Activated T-helper 1 cell treated with anti-CD3 and anti-CD28 coated beads, Interleukin-12 subunit alpha, Interleukin-12 subunit beta, Interleukin-2, Interleukin-4 antibody, amounts not matched to agents 30 ng/mL and 10 ng/mL and 1 ng/mL, durations not matched to agents 14 hours and 24 hours and 36 hours (primary cell): ENCODE measurements at regions not wholly inside any gene's neighbourhood (a gene's known extent, or its start where the extent isn't known, plus 50 kb on each side); places are given as distances from the start of the nearest gene placed in this dataset.

Source experiments
- DNase-seq: peaks from one replicate; pipeline ENCODE4 v3.0.0; 2021; ENCODE audit warnings: low spot score
- H3K27ac Mint-ChIP-seq: one replicate; pipeline ENCODE4 v1.8.0; 2021; ENCODE audit warnings: mild to moderate bottlenecking, mixed read lengths
- H3K27me3 Mint-ChIP-seq: one replicate; pipeline ENCODE4 v1.8.0; 2022; ENCODE audit warnings: mild to moderate bottlenecking, moderate library complexity, mixed read lengths; ENCODE audit not compliant: insufficient read depth
- H3K36me3 Mint-ChIP-seq: one replicate; pipeline ENCODE4 v1.8.0; 2021; ENCODE audit warnings: low read depth, mixed read lengths
- H3K4me1 Mint-ChIP-seq: one replicate; pipeline ENCODE4 v1.8.0; 2021; ENCODE audit warnings: low read depth, mixed read lengths
- H3K4me3 Mint-ChIP-seq: one replicate; pipeline ENCODE4 v1.8.0; 2021; ENCODE audit warnings: mild to moderate bottlenecking, moderate library complexity, mixed read lengths
- H3K9me3 Mint-ChIP-seq: one replicate; pipeline ENCODE4 v1.8.0; 2021; ENCODE audit warnings: mixed read lengths
- intact Hi-C: fragments of 100-400 bp; cut with micrococcal nuclease; formaldehyde crosslinking; loops from one replicate; pipeline ENCODE4 v1.15.1; 2024

- Mint-ChIP-seq H3K4me1 (no peaks in the 10 kb centered on the region), H3K36me3 (no peaks in the 10 kb centered on the region), H3K9me3 (no peaks in the 10 kb centered on the region), H3K27me3 (no peaks in the 10 kb centered on the region), H3K4me3 (no peak overlapping the region), H3K27ac (no peak overlapping the region)
- no peak for DNase-seq
- intact Hi-C loops, result no loop called here
Measured at GRCh38 chr4:181148470-181148869, 1094.7 kb upstream of the TENM3 start.

- intact Hi-C loops, result no loop called here
- H3K4me1 Mint-ChIP-seq, result no peaks in the 10 kb centered on the region
- H3K4me3 Mint-ChIP-seq, result no peak overlapping the region
- H3K9me3 Mint-ChIP-seq, result no peaks in the 10 kb centered on the region
- H3K27me3 Mint-ChIP-seq, result no peaks in the 10 kb centered on the region
- H3K27ac Mint-ChIP-seq, result no peak overlapping the region
- H3K36me3 Mint-ChIP-seq, result no peaks in the 10 kb centered on the region
- no peak for DNase-seq
Measured at GRCh38 chr4:181150191-181150590, 1093.0 kb upstream of the TENM3 start.

DNA sequence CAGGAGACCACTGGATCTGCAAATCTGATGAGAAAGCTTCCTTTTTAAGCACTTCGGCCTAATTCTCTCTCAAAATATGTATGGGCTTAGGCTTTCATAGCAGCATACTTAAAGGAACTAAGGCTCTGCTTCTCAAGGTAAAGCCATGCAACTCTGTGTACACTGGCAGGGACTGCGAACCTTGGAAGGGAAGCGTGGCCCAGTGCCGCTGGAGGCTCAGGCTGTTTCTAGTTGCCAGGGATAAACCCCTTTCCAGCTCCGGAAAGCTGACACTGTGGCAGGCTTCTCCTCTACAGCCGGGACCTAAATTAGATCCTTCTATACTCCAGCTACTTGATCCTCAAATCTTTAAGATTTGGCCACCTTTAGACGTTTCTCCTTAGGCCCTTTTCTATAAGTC, 1091.3 kb upstream of the TENM3 start:
- Mint-ChIP-seq H3K27ac (no peak overlapping the region), H3K27me3 (no peaks in the 10 kb centered on the region), H3K9me3 (no peaks in the 10 kb centered on the region), H3K36me3 (no peaks in the 10 kb centered on the region), H3K4me1 (no peaks in the 10 kb centered on the region), H3K4me3 (no peak overlapping the region)
- no peak for DNase-seq
- intact Hi-C loops, result no loop called here

DNA sequence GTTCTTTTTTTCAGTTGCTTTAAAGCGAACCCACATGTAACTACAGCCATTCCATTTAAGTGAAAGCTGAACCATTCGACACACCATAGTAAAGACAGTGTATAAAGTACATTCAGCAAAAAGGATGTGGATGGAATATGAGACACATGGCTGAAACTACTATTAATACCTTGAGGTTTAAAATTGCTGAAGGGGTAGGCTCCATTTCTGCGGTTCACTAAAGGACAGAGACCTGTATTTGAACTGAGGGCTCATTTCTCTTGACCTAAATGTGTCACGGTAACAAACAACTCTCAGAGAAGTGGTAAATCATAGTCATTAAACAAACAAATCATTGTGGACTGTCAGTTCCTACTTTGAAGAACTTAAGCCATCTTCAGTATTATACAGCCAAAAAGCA, 1085.6 kb upstream of the TENM3 start:
- no peaks in the 10 kb centered on the region for H3K9me3 Mint-ChIP-seq
- DNase-seq, result no peak
- H3K27me3 Mint-ChIP-seq, result no peaks in the 10 kb centered on the region
- intact Hi-C loops, result no loop called here
- H3K27ac Mint-ChIP-seq, result no peak overlapping the region
- no peak overlapping the region for H3K4me3 Mint-ChIP-seq
- no peaks in the 10 kb centered on the region for H3K36me3 Mint-ChIP-seq
- no peaks in the 10 kb centered on the region for H3K4me1 Mint-ChIP-seq

DNA sequence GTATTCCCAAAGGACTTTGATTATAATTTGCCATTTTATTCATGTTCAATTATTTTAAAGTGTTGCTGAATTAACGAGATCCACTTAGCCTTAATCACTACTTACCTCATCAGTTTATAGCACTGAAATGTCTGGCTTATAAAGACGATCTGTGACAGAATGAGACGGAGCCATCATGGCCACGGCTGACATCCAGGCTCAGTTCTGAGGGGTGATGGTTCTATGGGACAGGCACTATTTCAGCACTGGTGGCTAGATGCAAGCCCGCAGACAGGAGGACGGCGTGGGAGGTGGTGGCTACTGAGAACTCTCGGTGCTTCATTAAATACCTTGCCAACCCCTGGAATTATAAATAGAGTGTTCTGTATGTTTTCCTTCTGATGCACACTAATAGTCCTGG, 1084.2 kb upstream of the TENM3 start:
- H3K4me1 Mint-ChIP-seq, result no peaks in the 10 kb centered on the region
- H3K4me3 Mint-ChIP-seq, result no peak overlapping the region
- H3K36me3 Mint-ChIP-seq, result no peaks in the 10 kb centered on the region
- intact Hi-C loops, result no loop called here
- no peaks in the 10 kb centered on the region for H3K27me3 Mint-ChIP-seq
- no peak overlapping the region for H3K27ac Mint-ChIP-seq
- no peaks in the 10 kb centered on the region for H3K9me3 Mint-ChIP-seq
- no peak for DNase-seq

DNA sequence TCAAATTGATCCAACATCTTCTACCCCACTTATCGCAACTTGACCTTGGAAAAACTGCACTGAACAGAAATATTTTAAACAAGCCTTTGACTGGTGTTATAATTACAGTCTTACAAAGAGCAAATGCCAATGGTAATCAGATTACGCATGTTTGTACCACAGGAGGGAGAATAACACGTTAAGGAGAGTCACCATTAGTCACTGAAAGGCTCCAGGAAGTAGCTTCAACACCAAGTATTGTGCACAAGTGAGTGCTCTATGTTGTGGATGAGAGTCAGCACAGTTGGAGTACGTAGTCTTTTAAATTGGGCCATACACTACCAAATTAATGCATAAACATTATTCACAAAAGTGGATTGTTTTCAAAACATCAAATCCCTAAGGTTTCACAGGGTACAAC, 1081.5 kb upstream of the TENM3 start:
- H3K27me3 Mint-ChIP-seq, result no peaks in the 10 kb centered on the region
- H3K4me1 Mint-ChIP-seq, result no peaks in the 10 kb centered on the region
- intact Hi-C loops, result no loop called here

DNA sequence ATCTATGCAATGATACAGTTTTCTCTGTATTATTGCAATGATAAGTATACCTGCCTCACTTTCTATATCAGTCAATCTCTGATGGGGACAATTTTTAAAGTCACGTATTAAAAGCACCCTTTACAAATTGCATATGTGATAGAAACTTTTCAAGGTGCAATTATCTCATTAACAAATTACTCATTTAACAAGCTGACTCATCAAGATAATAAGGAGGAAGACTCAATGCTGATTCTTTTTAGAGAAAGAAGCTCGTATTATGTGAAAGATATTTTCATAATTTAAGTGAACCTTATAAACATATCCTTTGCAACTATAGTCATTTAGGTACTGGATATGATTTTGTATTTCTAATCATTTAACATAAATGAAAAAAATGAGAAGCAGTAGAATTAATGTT, 1080.9 kb upstream of the TENM3 start:
- no peaks in the 10 kb centered on the region for H3K36me3 Mint-ChIP-seq
- H3K4me1 Mint-ChIP-seq, result no peaks in the 10 kb centered on the region
- no peak overlapping the region for H3K27ac Mint-ChIP-seq
- no peak overlapping the region for H3K4me3 Mint-ChIP-seq
- H3K27me3 Mint-ChIP-seq, result no peaks in the 10 kb centered on the region
- intact Hi-C loops, result no loop called here
- DNase-seq, result no peak
- H3K9me3 Mint-ChIP-seq, result no peaks in the 10 kb centered on the region

More for the DNA sequence above, 1081.5 kb upstream of the TENM3 start:
- Mint-ChIP-seq H3K27ac (no peak overlapping the region), H3K4me3 (no peak overlapping the region), H3K36me3 (no peaks in the 10 kb centered on the region), H3K9me3 (no peaks in the 10 kb centered on the region)
- DNase-seq, result no peak

DNA sequence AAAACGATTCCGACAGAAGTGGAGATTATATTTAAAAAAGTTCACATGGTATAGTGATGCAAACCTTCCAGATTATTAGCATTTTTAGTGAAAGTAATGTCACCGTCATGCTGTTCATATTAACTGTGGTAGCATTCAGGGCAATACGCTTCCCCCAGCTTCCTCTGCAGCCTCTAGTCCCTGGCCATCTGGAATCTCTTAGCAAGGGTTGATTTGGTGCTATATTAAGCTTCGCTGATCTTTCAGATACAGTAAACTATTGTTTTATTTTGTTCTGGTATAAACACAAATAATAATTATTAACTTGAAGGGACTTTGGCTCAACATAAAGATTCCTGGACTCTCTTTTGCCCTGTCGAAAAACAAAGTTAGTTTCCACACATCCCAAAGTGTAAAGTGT, 1080.5 kb upstream of the TENM3 start:
- H3K36me3 Mint-ChIP-seq, result no peaks in the 10 kb centered on the region
- intact Hi-C loops, result no loop called here
- no peak overlapping the region for H3K4me3 Mint-ChIP-seq

DNA sequence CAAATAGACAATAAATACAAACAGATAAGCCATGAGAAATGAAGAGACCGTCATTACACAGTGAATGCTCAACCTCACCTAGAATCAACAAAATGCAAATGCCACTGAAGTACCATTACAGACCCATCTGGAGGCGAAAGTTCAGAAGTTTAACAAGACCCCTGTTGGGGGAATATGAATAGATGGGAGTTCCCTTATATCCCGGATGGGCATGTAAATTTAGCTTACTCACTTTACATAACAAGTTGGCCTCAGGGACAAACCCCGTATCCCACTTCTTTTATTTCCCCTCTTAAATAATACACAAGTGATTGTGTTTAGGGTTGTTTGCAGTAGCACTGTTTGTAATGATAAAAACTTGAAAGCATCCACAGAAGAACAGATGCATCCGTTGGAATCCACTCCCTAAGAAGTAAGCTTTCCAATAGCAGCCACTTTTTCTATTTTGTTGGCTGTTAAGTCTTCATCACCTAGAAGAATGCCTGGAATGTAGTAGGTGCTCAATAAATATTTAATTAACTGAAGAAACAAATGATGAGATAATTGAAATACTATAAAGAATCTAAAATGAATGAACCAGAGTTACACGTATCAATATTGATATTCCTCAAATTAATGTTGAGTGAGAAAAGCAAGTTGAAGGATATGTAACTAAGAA, 1076.3 kb upstream of the TENM3 start:
- Mint-ChIP-seq H3K27me3 (no peaks in the 10 kb centered on the region), H3K36me3 (no peaks in the 10 kb centered on the region), H3K4me3 (no peak overlapping the region), H3K27ac (no peak overlapping the region), H3K9me3 (no peaks in the 10 kb centered on the region), H3K4me1 (no peaks in the 10 kb centered on the region)
- intact Hi-C loops, result no loop called here
- no peak for DNase-seq

More for the DNA sequence above, 1080.5 kb upstream of the TENM3 start:
- Mint-ChIP-seq H3K9me3 (no peaks in the 10 kb centered on the region), H3K27me3 (no peaks in the 10 kb centered on the region), H3K4me1 (no peaks in the 10 kb centered on the region), H3K27ac (no peak overlapping the region)
- DNase-seq, result no peak

DNA sequence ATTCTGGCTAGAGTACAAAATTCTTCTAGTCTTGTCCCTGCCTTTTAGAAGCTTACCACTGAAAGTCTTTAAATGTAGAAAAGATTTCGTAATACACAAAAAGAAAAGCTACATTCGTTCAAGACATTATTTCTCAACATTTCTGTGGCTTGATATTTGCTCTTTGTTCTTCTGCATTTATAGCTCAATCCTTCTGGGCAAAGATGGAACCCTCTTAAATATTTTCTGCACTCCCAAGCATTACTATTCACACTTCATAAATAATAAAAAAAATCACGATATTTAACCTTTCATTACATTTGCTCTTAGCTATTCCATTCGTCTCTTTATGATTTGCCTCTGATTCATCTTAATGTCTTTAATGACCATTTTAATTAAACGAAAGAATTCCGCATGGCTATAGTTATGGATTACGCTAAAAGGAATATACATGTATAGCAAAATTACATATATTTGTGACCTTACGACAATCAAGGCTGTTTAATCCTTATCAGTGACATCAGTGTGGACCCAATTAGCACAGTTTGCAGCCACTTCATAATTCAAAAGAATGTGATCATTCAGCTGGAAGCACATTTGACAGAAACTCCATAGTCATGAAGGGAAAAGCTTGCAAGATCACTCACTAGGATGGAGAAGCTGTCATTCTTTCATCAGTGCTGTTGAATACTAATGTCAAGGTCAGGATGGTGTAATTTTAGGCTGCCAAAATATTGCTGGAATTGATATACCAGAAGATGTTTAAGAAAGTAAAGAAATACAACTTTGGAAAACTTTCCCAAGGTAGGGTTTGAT, 1075.0 kb upstream of the TENM3 start:
- no peaks in the 10 kb centered on the region for H3K27me3 Mint-ChIP-seq
- H3K9me3 Mint-ChIP-seq, result no peaks in the 10 kb centered on the region
- no peaks in the 10 kb centered on the region for H3K4me1 Mint-ChIP-seq
- H3K4me3 Mint-ChIP-seq, result no peak overlapping the region
- no peak for DNase-seq
- intact Hi-C loops, result no loop called here
- no peak overlapping the region for H3K27ac Mint-ChIP-seq
- no peaks in the 10 kb centered on the region for H3K36me3 Mint-ChIP-seq

DNA sequence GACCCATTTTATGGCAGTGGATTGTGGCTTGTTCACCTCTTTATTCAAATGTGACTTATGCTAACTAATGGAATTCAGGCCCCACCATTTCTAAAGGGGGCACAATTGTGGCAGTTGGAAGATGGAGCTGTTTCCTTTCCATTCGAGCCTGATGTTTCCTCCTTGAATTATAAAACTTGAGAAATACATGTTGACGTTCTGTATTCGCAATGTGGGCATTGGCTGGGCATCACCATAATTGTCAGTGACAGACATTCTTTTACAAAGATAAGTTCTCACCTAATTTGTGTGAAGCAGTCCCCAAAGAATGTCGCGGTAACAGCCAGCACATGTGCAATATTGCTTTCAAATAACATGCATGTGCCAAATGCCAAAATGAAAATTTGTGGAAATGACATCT, 1070.2 kb upstream of the TENM3 start:
- no peaks in the 10 kb centered on the region for H3K9me3 Mint-ChIP-seq
- DNase-seq, result no peak
- no peak overlapping the region for H3K4me3 Mint-ChIP-seq
- no peaks in the 10 kb centered on the region for H3K36me3 Mint-ChIP-seq
- H3K27me3 Mint-ChIP-seq, result no peaks in the 10 kb centered on the region
- intact Hi-C loops, result no loop called here
- H3K4me1 Mint-ChIP-seq, result no peaks in the 10 kb centered on the region
- H3K27ac Mint-ChIP-seq, result no peak overlapping the region

- no peak for DNase-seq
- Mint-ChIP-seq H3K27ac (no peak overlapping the region), H3K4me3 (no peak overlapping the region), H3K27me3 (no peaks in the 10 kb centered on the region), H3K9me3 (no peaks in the 10 kb centered on the region), H3K4me1 (no peaks in the 10 kb centered on the region), H3K36me3 (no peaks in the 10 kb centered on the region)
- intact Hi-C loops, result no loop called here
Measured at GRCh38 chr4:181176306-181176705, 1066.9 kb upstream of the TENM3 start.

DNA sequence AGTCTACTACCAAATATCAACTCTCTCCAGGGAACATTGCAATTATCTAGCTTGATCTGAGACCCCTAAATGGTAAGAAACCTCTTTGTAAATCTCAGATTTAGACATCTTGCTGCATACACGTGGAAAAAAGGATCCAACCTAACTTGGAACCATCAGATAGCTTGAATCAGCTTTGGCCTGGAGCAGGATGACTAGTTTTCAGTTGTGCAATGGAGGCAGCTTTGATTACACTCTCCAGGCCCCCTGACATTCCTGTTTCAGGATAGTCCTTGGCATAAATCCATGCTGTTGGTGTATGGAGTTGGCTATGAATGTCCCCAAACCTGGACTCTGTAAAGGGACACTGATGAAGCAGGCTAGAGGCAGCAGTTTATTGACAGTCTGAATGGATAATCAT, 1061.9 kb upstream of the TENM3 start:
- H3K27me3 Mint-ChIP-seq, result no peaks in the 10 kb centered on the region
- no peak overlapping the region for H3K27ac Mint-ChIP-seq
- no peaks in the 10 kb centered on the region for H3K4me1 Mint-ChIP-seq
- no peaks in the 10 kb centered on the region for H3K36me3 Mint-ChIP-seq
- no peak for DNase-seq
- intact Hi-C loops, result no loop called here
- no peak overlapping the region for H3K4me3 Mint-ChIP-seq
- no peaks in the 10 kb centered on the region for H3K9me3 Mint-ChIP-seq
